GM12891 (cell line): ENCODE measurements at regions not wholly inside any gene's neighbourhood (a gene's known extent, or its start where the extent isn't known, plus 50 kb on each side); places are given as distances from the start of the nearest gene placed in this dataset.

Source experiments
- PAX5 ChIP-seq: IDR thresholded peaks from 2 replicates; pipeline ENCODE4 v1.6.1; 2011; ENCODE audit warnings: low read length, moderate library complexity, mild to moderate bottlenecking; ENCODE audit not compliant: insufficient read depth, severe bottlenecking
- POLR2A ChIP-seq: IDR thresholded peaks from 2 replicates; pipeline ENCODE4 v1.6.1; 2011; ENCODE audit warnings: low read depth, low read length, control low read depth
- POLR2AphosphoS5 ChIP-seq: IDR thresholded peaks from 2 replicates; pipeline ENCODE4 v1.6.1; 2011; ENCODE audit warnings: low read depth, low read length, control low read depth
- POU2F2 ChIP-seq: IDR thresholded peaks from 2 replicates; pipeline ENCODE4 v1.6.1; 2011; ENCODE audit warnings: low read depth, mild to moderate bottlenecking, control low read depth, low read length, moderate library complexity
- SPI1 ChIP-seq: IDR thresholded peaks from 2 replicates; pipeline ENCODE4 v1.6.1; 2011; ENCODE audit warnings: low read depth, low read length, control low read depth
- TAF1 ChIP-seq: IDR thresholded peaks from 2 replicates; pipeline ENCODE4 v1.6.1; 2011; ENCODE audit warnings: low read depth, low read length, control low read depth

- TF ChIP-seq POLR2AphosphoS5 (no peak), POLR2A (no peak), TAF1 (no peak), POU2F2 (no peak), SPI1 (no peak), PAX5 (no peak)
Measured at GRCh38 chr6:126437205-126437604, 97.3 kb downstream of the CENPW start.
